ENCODE measurements at regions not wholly inside any gene's neighbourhood (a gene's known extent, or its start where the extent isn't known, plus 50 kb on each side); places are given as distances from the start of the nearest gene placed in this dataset.
"Not testable (repeated sequence)": the region's sequence is repeated elsewhere in the genome, so short reads cannot be mapped to it uniquely, and the experiment has no call there.

DNA sequence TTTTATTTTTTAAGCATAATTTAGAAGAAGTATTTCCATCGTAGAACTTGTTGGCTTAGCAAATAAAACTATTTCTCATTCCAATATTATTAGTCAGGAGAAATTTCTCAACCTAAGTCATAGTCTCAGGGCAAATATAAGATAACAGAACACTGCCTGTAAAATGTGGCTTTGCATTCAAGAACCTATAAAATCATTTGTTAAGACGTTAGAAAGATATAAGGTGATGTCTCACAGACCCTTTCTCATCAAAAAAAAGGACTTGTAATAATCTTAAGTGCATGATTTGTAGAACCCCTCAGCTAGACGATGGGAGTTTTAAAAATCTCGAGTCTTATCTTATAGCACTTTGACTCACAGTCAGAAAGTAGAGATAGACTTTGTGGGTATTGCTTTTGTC is 314.7 kb upstream of the CFAP20DC start:
- H2AFZ ChIP-seq (ENCODE audit: low read depth, low read length) = no peak overlapping the region
- H3K4me1 Mint-ChIP-seq (ENCODE audit: low read depth, unreplicated experiment) = peaks cover 15% of the 10 kb centered on the region
- no peaks in the 10 kb centered on the region for H3K27me3 ChIP-seq (ENCODE audit: insufficient read depth, low read length)
- H3K9me3 ChIP-seq (ENCODE audit: insufficient read depth, low read depth, low read length) = no peaks in the 10 kb centered on the region
- peaks cover 11% of the 10 kb centered on the region for H3K9me3 Mint-ChIP-seq (ENCODE audit: unreplicated experiment)
- no peak overlapping the region for H3K27ac ChIP-seq (ENCODE audit: low read depth, low read length)
- DNase-seq (ENCODE audit: low read depth) (peak; percentile 47), FAIRE-seq (no peak)
- H3K9ac ChIP-seq (ENCODE audit: low read length) = no peak overlapping the region
- H3K4me2 ChIP-seq (ENCODE audit: low read length) = no peak overlapping the region
- H3K27ac Mint-ChIP-seq (ENCODE audit: unreplicated experiment) = no peak overlapping the region
- H3K79me2 ChIP-seq (ENCODE audit: insufficient read depth, low read length) = no peaks in the 10 kb centered on the region
- no peak overlapping the region for H3K4me3 ChIP-seq (ENCODE audit: insufficient read depth, low read depth, low read length)
- peaks cover 12% of the 10 kb centered on the region for H3K4me1 ChIP-seq (ENCODE audit: insufficient read depth, low read length)
- no peaks in the 10 kb centered on the region for H3K36me3 ChIP-seq (ENCODE audit: insufficient read depth, low read length)
- no peaks in the 10 kb centered on the region for H3K36me3 Mint-ChIP-seq (ENCODE audit: low read depth, unreplicated experiment)
- no peaks in the 10 kb centered on the region for H3K27me3 Mint-ChIP-seq (ENCODE audit: low read depth, unreplicated experiment)
- H4K20me1 ChIP-seq (ENCODE audit: insufficient read depth, low read length) = no peaks in the 10 kb centered on the region
- TF ChIP-seq EZH2 (IDR thresholded peaks at IDR 0.05; ENCODE audit: insufficient read depth, low read length) = no peak
- TF ChIP-seq CTCF (IDR thresholded peaks at IDR 0.05; ENCODE audit: insufficient read depth, low read depth, low read length) = no peak
- H3K4me3 Mint-ChIP-seq (ENCODE audit: unreplicated experiment) = no peak overlapping the region

- FAIRE-seq; H3K4me1 Mint-ChIP-seq (ENCODE audit: low read depth, unreplicated experiment): not testable (repeated sequence)
- H3K9me3 Mint-ChIP-seq (ENCODE audit: unreplicated experiment) = peaks cover 17% of the 10 kb centered on the region
These were observed 310.5 kb upstream of the CFAP20DC start for GRCh38 chr3:59360312-59360711.

DNA sequence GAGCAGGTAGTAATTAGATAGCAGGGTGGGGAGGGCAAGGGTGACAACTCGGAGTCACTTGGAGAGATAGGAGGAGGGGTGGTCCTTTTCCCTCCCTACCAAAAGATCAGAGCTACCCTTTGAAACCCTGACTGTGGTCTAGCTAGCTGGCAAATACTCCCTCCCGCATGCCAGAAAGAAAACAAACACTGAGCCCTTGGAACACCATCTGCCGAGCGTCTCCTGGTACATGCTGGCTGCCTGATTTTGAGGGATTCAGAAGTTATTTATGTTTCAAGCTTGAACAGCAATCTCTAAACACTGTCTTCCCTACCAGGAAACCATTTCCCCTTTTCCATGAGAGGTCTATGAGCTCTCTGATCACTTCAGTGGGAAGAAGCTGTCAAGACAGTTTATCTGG is 291.6 kb upstream of the CFAP20DC start:
- H2AFZ ChIP-seq (ENCODE audit: low read depth, low read length) = no peak overlapping the region
- H3K4me1 Mint-ChIP-seq (ENCODE audit: low read depth, unreplicated experiment) = no peaks in the 10 kb centered on the region

More at GRCh38 chr3:59360312-59360711, 310.5 kb upstream of the CFAP20DC start:
- not testable (repeated sequence) for H3K4me3 ChIP-seq (ENCODE audit: insufficient read depth, low read depth, low read length); H4K20me1 ChIP-seq (ENCODE audit: insufficient read depth, low read length); DNase-seq (ENCODE audit: low read depth); H3K36me3 Mint-ChIP-seq (ENCODE audit: low read depth, unreplicated experiment); H3K27me3 Mint-ChIP-seq (ENCODE audit: low read depth, unreplicated experiment); H3K36me3 ChIP-seq (ENCODE audit: insufficient read depth, low read length); H3K4me3 Mint-ChIP-seq (ENCODE audit: unreplicated experiment); H3K79me2 ChIP-seq (ENCODE audit: insufficient read depth, low read length); H3K4me1 ChIP-seq (ENCODE audit: insufficient read depth, low read length); H3K9me3 ChIP-seq (ENCODE audit: insufficient read depth, low read depth, low read length); H2AFZ ChIP-seq (ENCODE audit: low read depth, low read length); H3K27me3 ChIP-seq (ENCODE audit: insufficient read depth, low read length); H3K27ac Mint-ChIP-seq (ENCODE audit: unreplicated experiment); H3K4me2 ChIP-seq (ENCODE audit: low read length); H3K27ac ChIP-seq (ENCODE audit: low read depth, low read length); H3K9ac ChIP-seq (ENCODE audit: low read length)

More for the DNA sequence above, 291.6 kb upstream of the CFAP20DC start:
- Histone ChIP-seq H3K9me3 (ENCODE audit: insufficient read depth, low read depth, low read length) (no peaks in the 10 kb centered on the region), H3K9ac (ENCODE audit: low read length) (no peak overlapping the region), H4K20me1 (ENCODE audit: insufficient read depth, low read length) (no peaks in the 10 kb centered on the region), H3K4me3 (ENCODE audit: insufficient read depth, low read depth, low read length) (no peak overlapping the region), H3K36me3 (ENCODE audit: insufficient read depth, low read length) (no peaks in the 10 kb centered on the region), H3K79me2 (ENCODE audit: insufficient read depth, low read length) (no peaks in the 10 kb centered on the region), H3K4me1 (ENCODE audit: insufficient read depth, low read length) (no peaks in the 10 kb centered on the region), H3K27me3 (ENCODE audit: insufficient read depth, low read length) (no peaks in the 10 kb centered on the region), H3K4me2 (ENCODE audit: low read length) (no peak overlapping the region), H3K27ac (ENCODE audit: low read depth, low read length) (no peak overlapping the region)
- Mint-ChIP-seq H3K4me3 (ENCODE audit: unreplicated experiment) (no peak overlapping the region), H3K27me3 (ENCODE audit: low read depth, unreplicated experiment) (no peaks in the 10 kb centered on the region), H3K27ac (ENCODE audit: unreplicated experiment) (no peak overlapping the region), H3K36me3 (ENCODE audit: low read depth, unreplicated experiment) (no peaks in the 10 kb centered on the region), H3K9me3 (ENCODE audit: unreplicated experiment) (no peaks in the 10 kb centered on the region)
- no peak for FAIRE-seq
- TF ChIP-seq CTCF (IDR thresholded peaks at IDR 0.05; ENCODE audit: insufficient read depth, low read depth, low read length) = no peak
- no peak for TF ChIP-seq EZH2 (IDR thresholded peaks at IDR 0.05; ENCODE audit: insufficient read depth, low read length)
- no peak for DNase-seq (ENCODE audit: low read depth)
